ENCODE measurements at regions not wholly inside any gene's neighbourhood (a gene's known extent, or its start where the extent isn't known, plus 50 kb on each side); places are given as distances from the start of the nearest gene placed in this dataset.

DNA sequence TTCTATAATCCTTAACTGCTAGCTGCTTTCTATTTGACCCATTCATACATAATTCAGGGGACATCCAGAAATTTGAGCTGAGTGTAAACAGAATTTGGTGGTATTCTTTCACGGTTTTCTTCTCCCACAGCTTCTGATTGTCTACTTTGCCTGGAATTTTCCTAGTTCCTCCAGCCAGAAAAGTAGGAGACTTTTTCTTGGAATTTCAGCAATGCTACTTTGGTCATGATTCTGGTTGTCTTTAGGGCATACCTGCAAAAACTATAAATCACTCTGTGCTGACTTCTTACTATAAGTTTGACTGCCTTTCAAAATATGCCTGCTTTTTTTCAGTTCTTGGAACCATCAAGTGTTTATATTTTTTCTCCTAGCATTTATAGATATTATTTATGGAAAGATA, 260.2 kb downstream of the TMEM38B start:
- no peak for TF ChIP-seq FOXP2 (optimal IDR thresholded peaks at IDR 0.05; ENCODE audit: borderline replicate concordance, extremely low read depth, extremely low read length, insufficient read depth)
- TF ChIP-seq TAF1 (IDR thresholded peaks at IDR 0.05; ENCODE audit: borderline replicate concordance, insufficient read depth, low read length) = no peak
- TF ChIP-seq, protein P1, sequence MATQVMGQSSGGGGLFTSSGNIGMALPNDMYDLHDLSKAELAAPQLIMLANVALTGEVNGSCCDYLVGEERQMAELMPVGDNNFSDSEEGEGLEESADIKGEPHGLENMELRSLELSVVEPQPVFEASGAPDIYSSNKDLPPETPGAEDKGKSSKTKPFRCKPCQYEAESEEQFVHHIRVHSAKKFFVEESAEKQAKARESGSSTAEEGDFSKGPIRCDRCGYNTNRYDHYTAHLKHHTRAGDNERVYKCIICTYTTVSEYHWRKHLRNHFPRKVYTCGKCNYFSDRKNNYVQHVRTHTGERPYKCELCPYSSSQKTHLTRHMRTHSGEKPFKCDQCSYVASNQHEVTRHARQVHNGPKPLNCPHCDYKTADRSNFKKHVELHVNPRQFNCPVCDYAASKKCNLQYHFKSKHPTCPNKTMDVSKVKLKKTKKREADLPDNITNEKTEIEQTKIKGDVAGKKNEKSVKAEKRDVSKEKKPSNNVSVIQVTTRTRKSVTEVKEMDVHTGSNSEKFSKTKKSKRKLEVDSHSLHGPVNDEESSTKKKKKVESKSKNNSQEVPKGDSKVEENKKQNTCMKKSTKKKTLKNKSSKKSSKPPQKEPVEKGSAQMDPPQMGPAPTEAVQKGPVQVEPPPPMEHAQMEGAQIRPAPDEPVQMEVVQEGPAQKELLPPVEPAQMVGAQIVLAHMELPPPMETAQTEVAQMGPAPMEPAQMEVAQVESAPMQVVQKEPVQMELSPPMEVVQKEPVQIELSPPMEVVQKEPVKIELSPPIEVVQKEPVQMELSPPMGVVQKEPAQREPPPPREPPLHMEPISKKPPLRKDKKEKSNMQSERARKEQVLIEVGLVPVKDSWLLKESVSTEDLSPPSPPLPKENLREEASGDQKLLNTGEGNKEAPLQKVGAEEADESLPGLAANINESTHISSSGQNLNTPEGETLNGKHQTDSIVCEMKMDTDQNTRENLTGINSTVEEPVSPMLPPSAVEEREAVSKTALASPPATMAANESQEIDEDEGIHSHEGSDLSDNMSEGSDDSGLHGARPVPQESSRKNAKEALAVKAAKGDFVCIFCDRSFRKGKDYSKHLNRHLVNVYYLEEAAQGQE (IDR thresholded peaks at IDR 0.05; ENCODE audit: insufficient read depth in 1 of 2, low read depth in 2 of 2, low read length in 2 of 2) = no peak
- no peak for TF ChIP-seq SIN3A (IDR thresholded peaks at IDR 0.05; ENCODE audit: borderline replicate concordance, insufficient read depth, low read length)
- no peak for TF ChIP-seq POLR2AphosphoS5 (IDR thresholded peaks at IDR 0.05; ENCODE audit: low read depth, low read length)

DNA sequence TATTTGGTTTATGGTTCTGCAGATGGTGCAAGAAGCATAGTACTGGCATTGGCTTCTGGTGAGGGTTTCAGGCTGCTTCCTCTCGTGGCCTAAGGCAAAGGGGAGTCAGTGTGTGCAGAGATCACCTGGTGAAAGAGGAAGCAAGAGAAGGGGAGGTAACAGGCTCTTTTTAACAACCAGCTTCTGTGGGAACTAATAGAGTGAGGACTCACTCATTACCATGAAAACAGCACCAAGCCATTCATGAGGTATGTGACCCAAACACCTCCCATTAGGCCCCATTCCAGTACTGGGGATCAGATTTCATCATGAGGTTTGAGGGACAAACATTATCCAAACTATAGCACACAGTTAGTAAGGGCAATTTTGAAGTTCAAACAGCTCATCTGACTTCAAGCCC, 263.5 kb downstream of the TMEM38B start:
- TF ChIP-seq SIN3A (IDR thresholded peaks at IDR 0.05; ENCODE audit: borderline replicate concordance, insufficient read depth, low read length) (no peak), TAF1 (IDR thresholded peaks at IDR 0.05; ENCODE audit: borderline replicate concordance, insufficient read depth, low read length) (no peak), FOXP2 (optimal IDR thresholded peaks at IDR 0.05; ENCODE audit: borderline replicate concordance, extremely low read depth, extremely low read length, insufficient read depth) (no peak), POLR2AphosphoS5 (IDR thresholded peaks at IDR 0.05; ENCODE audit: low read depth, low read length) (no peak)
- TF ChIP-seq, protein P1 (IDR thresholded peaks at IDR 0.05; ENCODE audit: insufficient read depth in 1 of 2, low read depth in 2 of 2, low read length in 2 of 2) = no peak

DNA sequence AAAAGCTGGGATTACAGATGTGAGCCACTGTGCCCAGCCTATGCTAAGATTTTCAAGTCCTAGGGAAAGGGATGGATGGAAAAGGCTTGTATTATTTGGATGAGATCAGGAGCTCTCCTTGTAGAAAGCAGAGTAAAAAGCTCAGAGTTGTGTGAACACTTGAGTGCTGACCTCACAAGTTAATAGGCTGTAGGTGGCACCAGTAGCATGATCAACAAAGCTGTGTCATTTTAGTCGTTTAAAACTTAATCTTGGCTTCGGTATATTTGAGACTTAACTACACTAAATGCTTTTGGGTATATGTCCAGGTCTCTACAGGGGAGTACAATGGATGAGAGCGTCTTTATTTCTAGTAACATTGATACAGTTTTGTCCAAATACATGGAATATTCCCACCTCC, 264.2 kb downstream of the TMEM38B start:
- TF ChIP-seq SIN3A (IDR thresholded peaks at IDR 0.05; ENCODE audit: borderline replicate concordance, insufficient read depth, low read length) (no peak), POLR2AphosphoS5 (IDR thresholded peaks at IDR 0.05; ENCODE audit: low read depth, low read length) (no peak), FOXP2 (optimal IDR thresholded peaks at IDR 0.05; ENCODE audit: borderline replicate concordance, extremely low read depth, extremely low read length, insufficient read depth) (no peak), TAF1 (IDR thresholded peaks at IDR 0.05; ENCODE audit: borderline replicate concordance, insufficient read depth, low read length) (no peak)
- TF ChIP-seq, protein P1 (IDR thresholded peaks at IDR 0.05; ENCODE audit: insufficient read depth in 1 of 2, low read depth in 2 of 2, low read length in 2 of 2) = no peak

DNA sequence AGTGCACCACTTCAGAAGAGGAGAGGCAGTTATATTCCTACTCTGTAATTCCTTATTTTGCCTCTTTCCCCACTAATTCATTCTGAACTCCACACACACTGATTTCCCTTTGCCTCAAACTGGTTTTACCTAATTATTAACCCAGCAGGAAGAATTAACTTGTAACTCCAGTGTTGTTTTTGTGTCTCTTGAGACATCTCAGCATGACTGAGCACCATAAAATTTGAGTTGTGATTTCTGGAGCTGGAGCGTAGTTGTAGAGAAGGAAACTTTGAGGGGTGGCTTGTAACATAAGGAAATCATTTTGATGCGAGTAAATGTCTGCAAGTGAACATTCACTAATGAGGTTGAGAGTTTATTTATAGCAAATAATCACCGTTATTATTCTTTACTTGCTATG, 265.2 kb downstream of the TMEM38B start:
- no peak for TF ChIP-seq SIN3A (IDR thresholded peaks at IDR 0.05; ENCODE audit: borderline replicate concordance, insufficient read depth, low read length)
- TF ChIP-seq TAF1 (IDR thresholded peaks at IDR 0.05; ENCODE audit: borderline replicate concordance, insufficient read depth, low read length) = no peak
- no peak for TF ChIP-seq POLR2AphosphoS5 (IDR thresholded peaks at IDR 0.05; ENCODE audit: low read depth, low read length)
- TF ChIP-seq, protein P1 (IDR thresholded peaks at IDR 0.05; ENCODE audit: insufficient read depth in 1 of 2, low read depth in 2 of 2, low read length in 2 of 2) = no peak

All from PFSK-1 (cell line).